GM12878 (cell line): ENCODE measurements at regions not wholly inside any gene's neighbourhood (a gene's known extent, or its start where the extent isn't known, plus 50 kb on each side); places are given as distances from the start of the nearest gene placed in this dataset.

ENCODE experiments used
- ATAC-seq: fragments of 200-7000 bp; cut with Tn5 transposase; 3 replicates; pipeline ENCODE4 v1.9.1; 2020; ENCODE audit warnings: mild to moderate bottlenecking, moderate library complexity
- BruUV-seq: library from RNA; stranded (reverse); fragments of 400-500 nt; replicated peaks from 2 replicates; lab custom pipeline; 2021; lab: Mats Ljungman, UMichigan
- CTCF ChIA-PET: fragments of 300-600 bp; sonication (Branson Sonifier 250); formaldehyde crosslinking; extraction: SDS; loops from one replicate; lab custom pipeline; 2021; ENCODE audit warnings: inconsistent platforms; lab: Yijun Ruan, JAX
- POLR2A ChIA-PET: fragments of 350-600 bp; formaldehyde crosslinking; extraction: SDS; loops from one replicate; lab custom pipeline; 2021; ENCODE audit warnings: inconsistent platforms; lab: Charles Lee
- RAD21 ChIA-PET: fragments of 300-600 bp; sonication (Branson Sonifier 250); formaldehyde crosslinking; loops from one replicate; lab custom pipeline; 2023; ENCODE audit warnings: antibody characterized with exemption; ENCODE audit not compliant: unreplicated experiment; lab: Charles Lee
- SMC1A ChIA-PET: fragments of 300-600 bp; sonication (Branson Sonifier 250); formaldehyde crosslinking; loops from one replicate; lab custom pipeline; 2023; ENCODE audit not compliant: unreplicated experiment, uncharacterized antibody; lab: Charles Lee
- DNase-seq: peaks from one replicate; pipeline ENCODE4 v3.0.0-alpha.2; 2011; ENCODE audit warnings: low read depth, low spot score
- FAIRE-seq: peaks from 3 replicates; lab custom pipeline; 2011; peaks lifted over from hg19 to GRCh38; lab: Jason Lieb, UNC
- H2AFZ ChIP-seq: 2 replicates; pipeline ENCODE4 v1.6.0; 2011; ENCODE audit warnings: low read depth, low read length, control low read depth; ENCODE audit not compliant: control insufficient read depth
- H3K27ac ChIP-seq: 2 replicates; pipeline ENCODE4 v1.5.1; 2011; ENCODE audit warnings: control low read depth; ENCODE audit not compliant: control insufficient read depth, insufficient read depth
- H3K27me3 ChIP-seq, 2 experiments: replicated peaks in 1 of 2; 2 replicates each; pipeline versions ENCODE4 v1.6.0 to v1.6.1; 2011; ENCODE audit warnings: low read length in 1 of 2; ENCODE audit not compliant: control insufficient read depth in 2 of 2, insufficient read depth in 2 of 2
- H3K36me3 ChIP-seq, 2 experiments: 2 replicates each; pipeline ENCODE4 v1.5.1; 2011; ENCODE audit warnings: low read length in 1 of 2; ENCODE audit not compliant: control insufficient read depth in 2 of 2, insufficient read depth in 2 of 2
- H3K4me1 ChIP-seq: 2 replicates; pipeline ENCODE4 v1.6.1; 2011; ENCODE audit warnings: mild to moderate bottlenecking, low read length, moderate library complexity, mixed read lengths; ENCODE audit not compliant: control insufficient read depth, insufficient read depth
- H3K4me2 ChIP-seq: 2 replicates; pipeline ENCODE4 v1.6.0; 2011; ENCODE audit warnings: control low read depth; ENCODE audit not compliant: control insufficient read depth, insufficient read depth
- H3K4me3 ChIP-seq: fragments of 200-600 bp; sonication (generic); 2 replicates; pipeline ENCODE4 v1.5.1; 2016
- H3K79me2 ChIP-seq: 2 replicates; pipeline ENCODE4 v1.6.0; 2011; ENCODE audit warnings: low read length; ENCODE audit not compliant: control insufficient read depth, insufficient read depth
- H3K9ac ChIP-seq: 2 replicates; pipeline ENCODE4 v1.8.0; 2011; ENCODE audit warnings: low read length, control low read depth, mixed read lengths; ENCODE audit not compliant: control insufficient read depth, insufficient read depth
- H3K9me3 ChIP-seq: replicated peaks from 3 replicates; pipeline ENCODE4 v1.5.1; 2011; ENCODE audit warnings: mild to moderate bottlenecking, low read length; ENCODE audit not compliant: control insufficient read depth, insufficient read depth
- H4K20me1 ChIP-seq: 2 replicates; pipeline ENCODE4 v1.6.0; 2011; ENCODE audit not compliant: control insufficient read depth, insufficient read depth
- BCL11A ChIP-seq: IDR thresholded peaks from 2 replicates; pipeline ENCODE4 v1.6.1; 2011; ENCODE audit warnings: low read depth, low read length
- CBFB ChIP-seq: IDR thresholded peaks from 2 replicates; pipeline ENCODE4 v1.6.1; 2016; ENCODE audit warnings: antibody characterized with exemption, low read depth
- GATAD2B ChIP-seq: fragments of 450-650 bp; conservative IDR thresholded peaks from 2 replicates; pipeline ENCODE4 v1.6.1; 2017; ENCODE audit warnings: low read depth, mild to moderate bottlenecking, moderate library complexity
- IKZF2 ChIP-seq, 2 experiments: fragments of 450-650 bp; IDR thresholded peaks; 2 replicates each; pipeline ENCODE4 v1.6.1; 2017; ENCODE audit warnings: mild to moderate bottlenecking in 2 of 2, moderate library complexity in 2 of 2
- KLF5 ChIP-seq: fragments of 450-650 bp; IDR thresholded peaks from 2 replicates; pipeline ENCODE4 v1.6.1; 2014; ENCODE audit warnings: mild to moderate bottlenecking; ENCODE audit not compliant: partially characterized antibody
- NR2C2 ChIP-seq: IDR thresholded peaks from 2 replicates; pipeline ENCODE4 v1.6.1; 2011; ENCODE audit warnings: borderline replicate concordance, low read depth; ENCODE audit not compliant: control insufficient read depth, insufficient read length
- POLR2AphosphoS5 ChIP-seq: IDR thresholded peaks from 2 replicates; pipeline ENCODE4 v1.6.1; 2011; ENCODE audit warnings: mild to moderate bottlenecking, low read length, inconsistent platforms
- RBBP5 ChIP-seq: fragments of 200-600 bp; sonication (generic); conservative IDR thresholded peaks from 2 replicates; pipeline ENCODE4 v1.6.1; 2016
- SRF ChIP-seq, 2 experiments: IDR thresholded peaks; 2 replicates each; pipeline ENCODE4 v1.6.1; 2011; ENCODE audit warnings: low read depth in 2 of 2, low read length in 2 of 2, mild to moderate bottlenecking in 1 of 2, moderate library complexity in 1 of 2
- STAT3 ChIP-seq: IDR thresholded peaks from 2 replicates; pipeline ENCODE4 v1.6.1; 2011; ENCODE audit warnings: low read depth, low read length, improper control_type of control experiment
- ZNF217 ChIP-seq: fragments of 450-650 bp; IDR thresholded peaks from 2 replicates; pipeline ENCODE4 v1.6.1; 2017; ENCODE audit warnings: antibody characterized with exemption, mild to moderate bottlenecking
- ZSCAN29 ChIP-seq: fragments of 450-650 bp; IDR thresholded peaks from 2 replicates; pipeline ENCODE4 v1.6.1; 2017; ENCODE audit warnings: mild to moderate bottlenecking, moderate library complexity
- WGBS: methylation state at CpG from one replicate; pipeline ENCODE4 v1.1.6; 2016; ENCODE audit warnings: low lambda C conversion rate; ENCODE audit not compliant: insufficient replicate concordance, insufficient coverage; ENCODE audit errors: missing lambda C conversion rate; 5-methylcytosine and 5-hydroxymethylcytosine counted together
- in situ Hi-C: fragments of 300-500 bp; cut with MboI; formaldehyde crosslinking; loops from 9 replicates; pipeline ENCODE4 v1.14.3; 2018; ENCODE audit warnings: mixed read lengths
- intact Hi-C: fragments of 100-400 bp; cut with micrococcal nuclease; formaldehyde crosslinking; loops from one replicate; pipeline ENCODE4 v1.14.2; 2022; ENCODE audit not compliant: unreplicated experiment
- TF ChIP-seq, protein P1 (sequence below): fragments of 450-650 bp; IDR thresholded peaks from 2 replicates; pipeline ENCODE4 v1.6.1; 2018; ENCODE audit warnings: mild to moderate bottlenecking, low read depth, moderate library complexity; ENCODE audit not compliant: partially characterized antibody
- TF ChIP-seq, protein P2 (sequence below): IDR thresholded peaks from 2 replicates; pipeline ENCODE4 v1.6.1; 2012; ENCODE audit warnings: improper control_type of control experiment, low read depth, low read length; ENCODE audit not compliant: insufficient replicate concordance
- TF ChIP-seq, protein P3 (sequence below): fragments of 450-650 bp; IDR thresholded peaks from 2 replicates; pipeline ENCODE4 v1.6.1; 2016; ENCODE audit warnings: mild to moderate bottlenecking, moderate library complexity, borderline replicate concordance

DNA sequence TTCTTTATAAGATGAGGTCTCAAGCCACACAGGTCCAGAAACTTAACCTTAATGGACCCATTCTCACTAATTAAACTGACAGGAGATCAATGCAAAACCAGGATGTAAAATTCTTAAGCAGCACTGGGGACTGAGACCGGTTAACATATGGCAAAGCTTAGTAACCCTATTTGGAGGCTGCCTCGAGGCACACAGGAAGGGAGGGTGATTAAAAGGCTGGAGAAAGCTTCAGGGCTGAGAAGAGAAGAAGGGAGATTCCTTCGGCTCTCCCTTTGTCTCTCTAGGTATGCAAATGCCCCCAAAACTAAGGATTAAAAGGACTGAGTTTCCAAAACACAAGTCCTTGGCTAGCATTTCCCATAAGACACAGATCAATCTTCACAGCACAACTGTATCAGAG, 120.8 kb upstream of the DSCAM start:
- Histone ChIP-seq H2AFZ (no peak overlapping the region), H3K4me1 (no peaks in the 10 kb centered on the region), H3K9ac (no peak overlapping the region), H3K27me3 (no peaks in the 10 kb centered on the region), H3K36me3 (no peaks in the 10 kb centered on the region), H3K27ac (no peak overlapping the region), H3K4me3 (no peak overlapping the region), H3K4me2 (no peak overlapping the region), H3K79me2 (no peaks in the 10 kb centered on the region), H3K9me3 (no peaks in the 10 kb centered on the region; the same call in 2 of the 3 replicates), H4K20me1 (no peaks in the 10 kb centered on the region)
- POLR2A ChIA-PET = no interaction called here
- no TSS peak for BruUV-seq
- ATAC-seq (no peak), DNase-seq (no peak), FAIRE-seq (no peak)
- 31% methylated on average over 3 of the region's 3 CpGs for WGBS
- intact Hi-C loops (no loop called here), in situ Hi-C loops (no loop called here)
- CTCF ChIA-PET = no interaction called here
- RAD21 ChIA-PET = no interaction called here
- SMC1A ChIA-PET = no interaction called here
- TF ChIP-seq POLR2AphosphoS5 (no peak), ZNF217 (no peak), CBFB (no peak), KLF5 (no peak), NR2C2 (no peak), IKZF2 (IDR thresholded peaks at IDR 0.05) (no peak), BCL11A (no peak), STAT3 (no peak), SRF (IDR thresholded peaks at IDR 0.05; ENCODE audit: low read depth in 2 of 2, low read length in 2 of 2) (no peak), GATAD2B (no peak), ZSCAN29 (no peak), RBBP5 (no peak)
- TF ChIP-seq, protein P1, sequence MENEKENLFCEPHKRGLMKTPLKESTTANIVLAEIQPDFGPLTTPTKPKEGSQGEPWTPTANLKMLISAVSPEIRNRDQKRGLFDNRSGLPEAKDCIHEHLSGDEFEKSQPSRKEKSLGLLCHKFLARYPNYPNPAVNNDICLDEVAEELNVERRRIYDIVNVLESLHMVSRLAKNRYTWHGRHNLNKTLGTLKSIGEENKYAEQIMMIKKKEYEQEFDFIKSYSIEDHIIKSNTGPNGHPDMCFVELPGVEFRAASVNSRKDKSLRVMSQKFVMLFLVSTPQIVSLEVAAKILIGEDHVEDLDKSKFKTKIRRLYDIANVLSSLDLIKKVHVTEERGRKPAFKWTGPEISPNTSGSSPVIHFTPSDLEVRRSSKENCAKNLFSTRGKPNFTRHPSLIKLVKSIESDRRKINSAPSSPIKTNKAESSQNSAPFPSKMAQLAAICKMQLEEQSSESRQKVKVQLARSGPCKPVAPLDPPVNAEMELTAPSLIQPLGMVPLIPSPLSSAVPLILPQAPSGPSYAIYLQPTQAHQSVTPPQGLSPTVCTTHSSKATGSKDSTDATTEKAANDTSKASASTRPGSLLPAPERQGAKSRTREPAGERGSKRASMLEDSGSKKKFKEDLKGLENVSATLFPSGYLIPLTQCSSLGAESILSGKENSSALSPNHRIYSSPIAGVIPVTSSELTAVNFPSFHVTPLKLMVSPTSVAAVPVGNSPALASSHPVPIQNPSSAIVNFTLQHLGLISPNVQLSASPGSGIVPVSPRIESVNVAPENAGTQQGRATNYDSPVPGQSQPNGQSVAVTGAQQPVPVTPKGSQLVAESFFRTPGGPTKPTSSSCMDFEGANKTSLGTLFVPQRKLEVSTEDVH = no peak
- TF ChIP-seq, protein P2, sequence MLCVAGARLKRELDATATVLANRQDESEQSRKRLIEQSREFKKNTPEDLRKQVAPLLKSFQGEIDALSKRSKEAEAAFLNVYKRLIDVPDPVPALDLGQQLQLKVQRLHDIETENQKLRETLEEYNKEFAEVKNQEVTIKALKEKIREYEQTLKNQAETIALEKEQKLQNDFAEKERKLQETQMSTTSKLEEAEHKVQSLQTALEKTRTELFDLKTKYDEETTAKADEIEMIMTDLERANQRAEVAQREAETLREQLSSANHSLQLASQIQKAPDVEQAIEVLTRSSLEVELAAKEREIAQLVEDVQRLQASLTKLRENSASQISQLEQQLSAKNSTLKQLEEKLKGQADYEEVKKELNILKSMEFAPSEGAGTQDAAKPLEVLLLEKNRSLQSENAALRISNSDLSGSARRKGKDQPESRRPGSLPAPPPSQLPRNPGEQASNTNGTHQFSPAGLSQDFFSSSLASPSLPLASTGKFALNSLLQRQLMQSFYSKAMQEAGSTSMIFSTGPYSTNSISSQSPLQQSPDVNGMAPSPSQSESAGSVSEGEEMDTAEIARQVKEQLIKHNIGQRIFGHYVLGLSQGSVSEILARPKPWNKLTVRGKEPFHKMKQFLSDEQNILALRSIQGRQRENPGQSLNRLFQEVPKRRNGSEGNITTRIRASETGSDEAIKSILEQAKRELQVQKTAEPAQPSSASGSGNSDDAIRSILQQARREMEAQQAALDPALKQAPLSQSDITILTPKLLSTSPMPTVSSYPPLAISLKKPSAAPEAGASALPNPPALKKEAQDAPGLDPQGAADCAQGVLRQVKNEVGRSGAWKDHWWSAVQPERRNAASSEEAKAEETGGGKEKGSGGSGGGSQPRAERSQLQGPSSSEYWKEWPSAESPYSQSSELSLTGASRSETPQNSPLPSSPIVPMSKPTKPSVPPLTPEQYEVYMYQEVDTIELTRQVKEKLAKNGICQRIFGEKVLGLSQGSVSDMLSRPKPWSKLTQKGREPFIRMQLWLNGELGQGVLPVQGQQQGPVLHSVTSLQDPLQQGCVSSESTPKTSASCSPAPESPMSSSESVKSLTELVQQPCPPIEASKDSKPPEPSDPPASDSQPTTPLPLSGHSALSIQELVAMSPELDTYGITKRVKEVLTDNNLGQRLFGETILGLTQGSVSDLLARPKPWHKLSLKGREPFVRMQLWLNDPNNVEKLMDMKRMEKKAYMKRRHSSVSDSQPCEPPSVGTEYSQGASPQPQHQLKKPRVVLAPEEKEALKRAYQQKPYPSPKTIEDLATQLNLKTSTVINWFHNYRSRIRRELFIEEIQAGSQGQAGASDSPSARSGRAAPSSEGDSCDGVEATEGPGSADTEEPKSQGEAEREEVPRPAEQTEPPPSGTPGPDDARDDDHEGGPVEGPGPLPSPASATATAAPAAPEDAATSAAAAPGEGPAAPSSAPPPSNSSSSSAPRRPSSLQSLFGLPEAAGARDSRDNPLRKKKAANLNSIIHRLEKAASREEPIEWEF = no peak
- TF ChIP-seq, protein P3, sequence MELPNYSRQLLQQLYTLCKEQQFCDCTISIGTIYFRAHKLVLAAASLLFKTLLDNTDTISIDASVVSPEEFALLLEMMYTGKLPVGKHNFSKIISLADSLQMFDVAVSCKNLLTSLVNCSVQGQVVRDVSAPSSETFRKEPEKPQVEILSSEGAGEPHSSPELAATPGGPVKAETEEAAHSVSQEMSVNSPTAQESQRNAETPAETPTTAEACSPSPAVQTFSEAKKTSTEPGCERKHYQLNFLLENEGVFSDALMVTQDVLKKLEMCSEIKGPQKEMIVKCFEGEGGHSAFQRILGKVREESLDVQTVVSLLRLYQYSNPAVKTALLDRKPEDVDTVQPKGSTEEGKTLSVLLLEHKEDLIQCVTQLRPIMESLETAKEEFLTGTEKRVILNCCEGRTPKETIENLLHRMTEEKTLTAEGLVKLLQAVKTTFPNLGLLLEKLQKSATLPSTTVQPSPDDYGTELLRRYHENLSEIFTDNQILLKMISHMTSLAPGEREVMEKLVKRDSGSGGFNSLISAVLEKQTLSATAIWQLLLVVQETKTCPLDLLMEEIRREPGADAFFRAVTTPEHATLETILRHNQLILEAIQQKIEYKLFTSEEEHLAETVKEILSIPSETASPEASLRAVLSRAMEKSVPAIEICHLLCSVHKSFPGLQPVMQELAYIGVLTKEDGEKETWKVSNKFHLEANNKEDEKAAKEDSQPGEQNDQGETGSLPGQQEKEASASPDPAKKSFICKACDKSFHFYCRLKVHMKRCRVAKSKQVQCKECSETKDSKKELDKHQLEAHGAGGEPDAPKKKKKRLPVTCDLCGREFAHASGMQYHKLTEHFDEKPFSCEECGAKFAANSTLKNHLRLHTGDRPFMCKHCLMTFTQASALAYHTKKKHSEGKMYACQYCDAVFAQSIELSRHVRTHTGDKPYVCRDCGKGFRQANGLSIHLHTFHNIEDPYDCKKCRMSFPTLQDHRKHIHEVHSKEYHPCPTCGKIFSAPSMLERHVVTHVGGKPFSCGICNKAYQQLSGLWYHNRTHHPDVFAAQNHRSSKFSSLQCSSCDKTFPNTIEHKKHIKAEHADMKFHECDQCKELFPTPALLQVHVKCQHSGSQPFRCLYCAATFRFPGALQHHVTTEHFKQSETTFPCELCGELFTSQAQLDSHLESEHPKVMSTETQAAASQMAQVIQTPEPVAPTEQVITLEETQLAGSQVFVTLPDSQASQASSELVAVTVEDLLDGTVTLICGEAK = no peak
